HCT116 (cell line): ENCODE measurements at regions not wholly inside any gene's neighbourhood (a gene's known extent, or its start where the extent isn't known, plus 50 kb on each side); places are given as distances from the start of the nearest gene placed in this dataset.

ENCODE experiments used
- ATAC-seq: fragments of 200-7000 bp; cut with Tn5 transposase; 2 replicates; pipeline ENCODE4 v1.9.1; 2020; ENCODE audit warnings: mild to moderate bottlenecking, moderate library complexity
- BruUV-seq: library from RNA; stranded (reverse); fragments of 400-500 nt; replicated peaks from 2 replicates; lab custom pipeline; 2021; lab: Mats Ljungman, UMichigan
- CTCF ChIA-PET: fragments of 300-600 bp; sonication (Branson Sonifier 250); formaldehyde crosslinking; loops from one replicate; lab custom pipeline; 2021; ENCODE audit warnings: antibody characterized with exemption; lab: Charles Lee
- POLR2A ChIA-PET: fragments of 300-600, 350-600 bp; sonication (Branson Sonifier 250); formaldehyde crosslinking; loops from one replicate; lab custom pipeline; 2021; ENCODE audit warnings: antibody characterized with exemption; lab: Charles Lee
- RAD21 ChIA-PET, 2 experiments: fragments of 300-600 bp; sonication (Branson Sonifier 250); formaldehyde crosslinking; loops; one replicate each; lab custom pipeline; 2023; ENCODE audit warnings: low total read pairs in 2 of 2; ENCODE audit not compliant: uncharacterized antibody in 2 of 2, unreplicated experiment in 2 of 2, low non-redundant PET in 1 of 2; lab: Charles Lee
- DNase-seq: peaks from one replicate; pipeline ENCODE4 v3.0.0-alpha.2; 2010; ENCODE audit warnings: low read depth, low spot score
- H2AFZ ChIP-seq: fragments of 200-600 bp; shearing (Covaris generic), sonication (generic); 2 replicates; pipeline ENCODE4 v1.6.1; 2017; ENCODE audit warnings: low read depth, mixed run types, mixed read lengths, antibody characterized with exemption, low read length; ENCODE audit not compliant: poor library complexity, severe bottlenecking
- H3K27ac ChIP-seq: 2 replicates; pipeline ENCODE4 v1.5.1; 2012; ENCODE audit warnings: low read depth, low read length
- H3K27me3 ChIP-seq: fragments of 200-600 bp; sonication (generic); 2 replicates; pipeline ENCODE4 v1.6.1; 2016; ENCODE audit warnings: mixed run types, low read length, mixed read lengths; ENCODE audit not compliant: insufficient read depth
- H3K36me3 ChIP-seq, 2 experiments: fragments of 200-500 bp in 1 of 2; fragments of 200-600 bp in 1 of 2; sonication (Bioruptor generic) in 1 of 2; sonication (generic) in 1 of 2; 2 replicates each; pipeline versions ENCODE4 v1.5.1 to v1.6.1; 2014 to 2016; ENCODE audit warnings: low read length in 2 of 2, inconsistent platforms in 1 of 2, mixed read lengths in 1 of 2, mixed run types in 1 of 2; ENCODE audit not compliant: insufficient read depth in 2 of 2, control insufficient read depth in 1 of 2
- H3K4me1 ChIP-seq, 2 experiments: fragments of 200-600 bp in 1 of 2; sonication (generic) in 1 of 2; 2 replicates each; pipeline versions ENCODE4 v1.5.1 to v1.6.1; 2012 to 2017; ENCODE audit warnings: low read length in 2 of 2, inconsistent platforms in 1 of 2, mild to moderate bottlenecking in 1 of 2, mixed read lengths in 1 of 2, mixed run types in 1 of 2, moderate library complexity in 1 of 2; ENCODE audit not compliant: insufficient read depth in 2 of 2, control insufficient read depth in 1 of 2
- H3K4me2 ChIP-seq: fragments of 200-600 bp; sonication (generic); 2 replicates; pipeline ENCODE4 v1.6.1; 2017; ENCODE audit warnings: mixed run types, low read length, mixed read lengths
- H3K4me3 ChIP-seq, 2 experiments: fragments of 200-600 bp in 1 of 2; sonication (generic) in 1 of 2; replicated peaks in 1 of 2; 2 replicates each; pipeline ENCODE4 v1.5.1; 2011 to 2016; ENCODE audit warnings: low read length in 2 of 2, control low read depth in 1 of 2, low read depth in 1 of 2, mild to moderate bottlenecking in 1 of 2, mixed read lengths in 1 of 2, mixed run types in 1 of 2
- H3K79me2 ChIP-seq: fragments of 200-600 bp; sonication (generic); 2 replicates; pipeline ENCODE4 v1.6.1; 2017; ENCODE audit warnings: mild to moderate bottlenecking, mixed run types, low read length, moderate library complexity, mixed read lengths; ENCODE audit not compliant: insufficient read depth
- H3K9ac ChIP-seq: fragments of 200-600 bp; sonication (generic); 2 replicates; pipeline ENCODE4 v1.6.1; 2016; ENCODE audit warnings: low read length, mixed read lengths
- H3K9me2 ChIP-seq: fragments of 200-600 bp; sonication (generic), shearing (Covaris generic); 2 replicates; pipeline ENCODE4 v1.6.1; 2017; ENCODE audit warnings: mixed run types, mild to moderate bottlenecking, moderate library complexity; ENCODE audit not compliant: insufficient read depth
- H3K9me3 ChIP-seq, 2 experiments: fragments of 200-500 bp in 1 of 2; fragments of 200-600 bp in 1 of 2; sonication (Bioruptor generic) in 1 of 2; sonication (generic) in 1 of 2; 2 replicates each; pipeline ENCODE4 v1.6.1; 2014 to 2017; ENCODE audit warnings: low read length in 2 of 2, mixed read lengths in 2 of 2, inconsistent platforms in 1 of 2, low read depth in 1 of 2, mild to moderate bottlenecking in 1 of 2, mixed run types in 1 of 2, moderate library complexity in 1 of 2; ENCODE audit not compliant: control insufficient read depth in 1 of 2, insufficient read depth in 1 of 2
- H4K20me1 ChIP-seq: fragments of 200-600 bp; sonication (generic), shearing (Covaris generic); 2 replicates; pipeline ENCODE4 v1.6.1; 2017; ENCODE audit warnings: mixed run types, mild to moderate bottlenecking, moderate library complexity; ENCODE audit not compliant: insufficient read depth
- CBX3 ChIP-seq: IDR thresholded peaks from 2 replicates; pipeline ENCODE4 v1.6.1; 2012; ENCODE audit warnings: low read depth
- EGR1 ChIP-seq: IDR thresholded peaks from 2 replicates; pipeline ENCODE4 v1.6.1; 2012; ENCODE audit warnings: low read depth
- ELF1 ChIP-seq: IDR thresholded peaks from 2 replicates; pipeline ENCODE4 v1.6.1; 2012; ENCODE audit warnings: low read depth, borderline replicate concordance
- EZH2 ChIP-seq: fragments of 200-600 bp; sonication (generic); IDR thresholded peaks from 2 replicates; pipeline ENCODE4 v1.6.1; 2017; ENCODE audit warnings: antibody characterized with exemption, mixed run types
- EZH2phosphoT487 ChIP-seq: fragments of 200-600 bp; IDR thresholded peaks from 2 replicates; pipeline ENCODE4 v1.6.1; 2018; ENCODE audit warnings: antibody characterized with exemption, borderline replicate concordance
- JUND ChIP-seq: IDR thresholded peaks from 2 replicates; pipeline ENCODE4 v1.6.1; 2012
- RAD21 ChIP-seq: IDR thresholded peaks from 2 replicates; pipeline ENCODE4 v1.6.1; 2012; ENCODE audit warnings: low read depth, mild to moderate bottlenecking
- SIN3A ChIP-seq: IDR thresholded peaks from 2 replicates; pipeline ENCODE4 v1.6.1; 2012; ENCODE audit warnings: low read depth
- SRF ChIP-seq: IDR thresholded peaks from 2 replicates; pipeline ENCODE4 v1.6.1; 2012; ENCODE audit warnings: low read depth
- ZFX ChIP-seq: fragments of 450-650 bp; IDR thresholded peaks from 2 replicates; pipeline ENCODE4 v1.6.1; 2017
- intact Hi-C: fragments of 100-400 bp; cut with micrococcal nuclease; formaldehyde crosslinking; loops from 2 replicates; pipeline ENCODE4 v1.10.0; 2022
- TF ChIP-seq, protein P1 (sequence below): IDR thresholded peaks from 2 replicates; pipeline ENCODE4 v1.6.1; 2012; ENCODE audit warnings: low read depth
- TF ChIP-seq, protein P2 (sequence below): IDR thresholded peaks from 2 replicates; pipeline ENCODE4 v1.6.1; 2012
- TF ChIP-seq, protein P3 (sequence below), 3 experiments: fragments of 200-600 bp in 1 of 3; sonication (generic) in 1 of 3; IDR thresholded peaks in 2 of 3; conservative IDR thresholded peaks in 1 of 3; 2 replicates each; pipeline ENCODE4 v1.5.1; 2012 to 2017; ENCODE audit warnings: low read depth in 2 of 3, low read length in 2 of 3, antibody characterized with exemption in 1 of 3, borderline replicate concordance in 1 of 3, control low read depth in 1 of 3, mild to moderate bottlenecking in 1 of 3, mixed read lengths in 1 of 3, mixed run types in 1 of 3, moderate library complexity in 1 of 3; ENCODE audit not compliant: insufficient read depth in 1 of 3
- TF ChIP-seq, protein P4 (sequence below): IDR thresholded peaks from 2 replicates; pipeline ENCODE4 v1.6.1; 2011; ENCODE audit warnings: mild to moderate bottlenecking, low read length, moderate library complexity; ENCODE audit not compliant: insufficient replicate concordance; ENCODE audit errors: extremely low read depth
- TF ChIP-seq, protein P5 (sequence below): IDR thresholded peaks from 2 replicates; pipeline ENCODE4 v1.6.1; 2012

DNA sequence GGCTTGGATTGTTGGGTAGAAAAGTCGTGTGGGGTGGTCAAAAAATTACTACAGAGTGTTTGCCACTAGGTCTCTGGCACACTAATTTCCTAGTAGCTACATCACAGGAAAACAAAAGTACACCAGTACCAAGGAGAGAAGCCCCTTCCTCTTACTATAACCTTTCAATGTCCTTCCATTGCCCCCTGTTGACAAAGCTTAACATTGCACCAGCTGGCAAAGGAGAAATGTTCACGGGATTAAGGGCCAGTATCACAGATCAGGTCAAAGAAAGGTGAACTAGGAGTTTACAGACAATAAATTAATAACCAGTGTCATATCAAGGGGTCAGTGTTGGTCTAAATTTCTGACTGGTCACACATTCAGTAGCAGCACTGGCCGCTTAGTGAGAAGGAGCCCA, 1139.6 kb upstream of the FAM98A start (continued):
- TF ChIP-seq, protein P1, sequence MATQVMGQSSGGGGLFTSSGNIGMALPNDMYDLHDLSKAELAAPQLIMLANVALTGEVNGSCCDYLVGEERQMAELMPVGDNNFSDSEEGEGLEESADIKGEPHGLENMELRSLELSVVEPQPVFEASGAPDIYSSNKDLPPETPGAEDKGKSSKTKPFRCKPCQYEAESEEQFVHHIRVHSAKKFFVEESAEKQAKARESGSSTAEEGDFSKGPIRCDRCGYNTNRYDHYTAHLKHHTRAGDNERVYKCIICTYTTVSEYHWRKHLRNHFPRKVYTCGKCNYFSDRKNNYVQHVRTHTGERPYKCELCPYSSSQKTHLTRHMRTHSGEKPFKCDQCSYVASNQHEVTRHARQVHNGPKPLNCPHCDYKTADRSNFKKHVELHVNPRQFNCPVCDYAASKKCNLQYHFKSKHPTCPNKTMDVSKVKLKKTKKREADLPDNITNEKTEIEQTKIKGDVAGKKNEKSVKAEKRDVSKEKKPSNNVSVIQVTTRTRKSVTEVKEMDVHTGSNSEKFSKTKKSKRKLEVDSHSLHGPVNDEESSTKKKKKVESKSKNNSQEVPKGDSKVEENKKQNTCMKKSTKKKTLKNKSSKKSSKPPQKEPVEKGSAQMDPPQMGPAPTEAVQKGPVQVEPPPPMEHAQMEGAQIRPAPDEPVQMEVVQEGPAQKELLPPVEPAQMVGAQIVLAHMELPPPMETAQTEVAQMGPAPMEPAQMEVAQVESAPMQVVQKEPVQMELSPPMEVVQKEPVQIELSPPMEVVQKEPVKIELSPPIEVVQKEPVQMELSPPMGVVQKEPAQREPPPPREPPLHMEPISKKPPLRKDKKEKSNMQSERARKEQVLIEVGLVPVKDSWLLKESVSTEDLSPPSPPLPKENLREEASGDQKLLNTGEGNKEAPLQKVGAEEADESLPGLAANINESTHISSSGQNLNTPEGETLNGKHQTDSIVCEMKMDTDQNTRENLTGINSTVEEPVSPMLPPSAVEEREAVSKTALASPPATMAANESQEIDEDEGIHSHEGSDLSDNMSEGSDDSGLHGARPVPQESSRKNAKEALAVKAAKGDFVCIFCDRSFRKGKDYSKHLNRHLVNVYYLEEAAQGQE, result no peak
- TF ChIP-seq, protein P2, sequence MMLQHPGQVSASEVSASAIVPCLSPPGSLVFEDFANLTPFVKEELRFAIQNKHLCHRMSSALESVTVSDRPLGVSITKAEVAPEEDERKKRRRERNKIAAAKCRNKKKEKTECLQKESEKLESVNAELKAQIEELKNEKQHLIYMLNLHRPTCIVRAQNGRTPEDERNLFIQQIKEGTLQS, result no peak
- TF ChIP-seq, protein P3, sequence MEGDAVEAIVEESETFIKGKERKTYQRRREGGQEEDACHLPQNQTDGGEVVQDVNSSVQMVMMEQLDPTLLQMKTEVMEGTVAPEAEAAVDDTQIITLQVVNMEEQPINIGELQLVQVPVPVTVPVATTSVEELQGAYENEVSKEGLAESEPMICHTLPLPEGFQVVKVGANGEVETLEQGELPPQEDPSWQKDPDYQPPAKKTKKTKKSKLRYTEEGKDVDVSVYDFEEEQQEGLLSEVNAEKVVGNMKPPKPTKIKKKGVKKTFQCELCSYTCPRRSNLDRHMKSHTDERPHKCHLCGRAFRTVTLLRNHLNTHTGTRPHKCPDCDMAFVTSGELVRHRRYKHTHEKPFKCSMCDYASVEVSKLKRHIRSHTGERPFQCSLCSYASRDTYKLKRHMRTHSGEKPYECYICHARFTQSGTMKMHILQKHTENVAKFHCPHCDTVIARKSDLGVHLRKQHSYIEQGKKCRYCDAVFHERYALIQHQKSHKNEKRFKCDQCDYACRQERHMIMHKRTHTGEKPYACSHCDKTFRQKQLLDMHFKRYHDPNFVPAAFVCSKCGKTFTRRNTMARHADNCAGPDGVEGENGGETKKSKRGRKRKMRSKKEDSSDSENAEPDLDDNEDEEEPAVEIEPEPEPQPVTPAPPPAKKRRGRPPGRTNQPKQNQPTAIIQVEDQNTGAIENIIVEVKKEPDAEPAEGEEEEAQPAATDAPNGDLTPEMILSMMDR (IDR thresholded peaks at IDR 0.05 in 2 of 3, conservative IDR thresholded peaks at IDR 0.05 in 1 of 3; ENCODE audit: borderline replicate concordance in 1 of 3, insufficient read depth in 1 of 3, low read depth in 2 of 3, low read length in 2 of 3), result no peak

DNA sequence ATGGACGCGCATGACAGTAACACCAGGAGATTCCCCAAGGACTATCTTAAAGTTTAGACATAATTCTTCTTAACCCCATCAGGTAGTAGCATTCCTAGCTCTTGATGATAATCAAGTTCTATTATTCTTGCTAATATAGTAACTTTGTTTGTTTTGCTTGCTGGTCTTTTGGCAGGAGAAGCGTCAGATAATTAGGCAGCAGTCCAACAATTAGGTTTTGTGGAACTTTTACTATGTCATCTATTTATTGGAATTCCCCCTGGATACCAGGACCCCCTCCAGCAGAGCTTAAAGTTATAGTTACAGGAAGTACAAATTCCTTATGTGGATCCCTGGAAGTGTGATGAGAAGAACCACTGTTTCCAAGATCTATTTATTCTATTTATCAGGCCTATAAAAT, 1138.0 kb upstream of the FAM98A start:
- H3K36me3 ChIP-seq, result no peaks in the 10 kb centered on the region
- H4K20me1 ChIP-seq, result no peaks in the 10 kb centered on the region
- H3K27me3 ChIP-seq, result no peaks in the 10 kb centered on the region
- ATAC-seq, result no peak
- no TSS peak for BruUV-seq
- peaks cover 4 to 24% of the 10 kb centered on the region in 2 experiments; a peak in 2 of 4 replicates for H3K9me3 ChIP-seq
- no peaks in the 10 kb centered on the region for H3K4me1 ChIP-seq
- no peak overlapping the region for H2AFZ ChIP-seq
- intact Hi-C loops, result no loop called here
- no peak overlapping the region for H3K27ac ChIP-seq
- no peaks in the 10 kb centered on the region for H3K9me2 ChIP-seq
- DNase-seq, result no peak
- POLR2A ChIA-PET, result no interaction called here
- no peak overlapping the region for H3K4me2 ChIP-seq
- H3K9ac ChIP-seq, result no peak overlapping the region
- RAD21 ChIA-PET, result no interaction called here
- no peak overlapping the region for H3K4me3 ChIP-seq
- CTCF ChIA-PET, result no interaction called here
- no peaks in the 10 kb centered on the region for H3K79me2 ChIP-seq
- TF ChIP-seq EGR1, result no peak
- no peak for TF ChIP-seq EZH2phosphoT487
- no peak for TF ChIP-seq SIN3A
- no peak for TF ChIP-seq ELF1
- TF ChIP-seq, protein P2, result no peak
- no peak for TF ChIP-seq EZH2
- TF ChIP-seq, protein P4, sequence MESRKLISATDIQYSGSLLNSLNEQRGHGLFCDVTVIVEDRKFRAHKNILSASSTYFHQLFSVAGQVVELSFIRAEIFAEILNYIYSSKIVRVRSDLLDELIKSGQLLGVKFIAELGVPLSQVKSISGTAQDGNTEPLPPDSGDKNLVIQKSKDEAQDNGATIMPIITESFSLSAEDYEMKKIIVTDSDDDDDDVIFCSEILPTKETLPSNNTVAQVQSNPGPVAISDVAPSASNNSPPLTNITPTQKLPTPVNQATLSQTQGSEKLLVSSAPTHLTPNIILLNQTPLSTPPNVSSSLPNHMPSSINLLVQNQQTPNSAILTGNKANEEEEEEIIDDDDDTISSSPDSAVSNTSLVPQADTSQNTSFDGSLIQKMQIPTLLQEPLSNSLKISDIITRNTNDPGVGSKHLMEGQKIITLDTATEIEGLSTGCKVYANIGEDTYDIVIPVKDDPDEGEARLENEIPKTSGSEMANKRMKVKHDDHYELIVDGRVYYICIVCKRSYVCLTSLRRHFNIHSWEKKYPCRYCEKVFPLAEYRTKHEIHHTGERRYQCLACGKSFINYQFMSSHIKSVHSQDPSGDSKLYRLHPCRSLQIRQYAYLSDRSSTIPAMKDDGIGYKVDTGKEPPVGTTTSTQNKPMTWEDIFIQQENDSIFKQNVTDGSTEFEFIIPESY, result no peak
- TF ChIP-seq RAD21, result no peak
- no peak for TF ChIP-seq ZFX
- TF ChIP-seq JUND, result no peak
- no peak for TF ChIP-seq CBX3
- TF ChIP-seq SRF, result no peak
- TF ChIP-seq, protein P5, sequence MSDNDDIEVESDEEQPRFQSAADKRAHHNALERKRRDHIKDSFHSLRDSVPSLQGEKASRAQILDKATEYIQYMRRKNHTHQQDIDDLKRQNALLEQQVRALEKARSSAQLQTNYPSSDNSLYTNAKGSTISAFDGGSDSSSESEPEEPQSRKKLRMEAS, result no peak
- TF ChIP-seq, protein P3 (IDR thresholded peaks at IDR 0.05 in 2 of 3, conservative IDR thresholded peaks at IDR 0.05 in 1 of 3; ENCODE audit: borderline replicate concordance in 1 of 3, insufficient read depth in 1 of 3, low read depth in 2 of 3, low read length in 2 of 3), result no peak
